ENCODE measurements at regions not wholly inside any gene's neighbourhood (a gene's known extent, or its start where the extent isn't known, plus 50 kb on each side); places are given as distances from the start of the nearest gene placed in this dataset.

GRCh38 chr1:83637586-83637985, 361.3 kb downstream of the TTLL7 start:
- no peak for TF ChIP-seq CTCF (IDR thresholded peaks at IDR 0.05)
- TF ChIP-seq POLR2A (IDR thresholded peaks at IDR 0.05): no peak
